HepG2 (cell line): ENCODE measurements at regions not wholly inside any gene's neighbourhood (a gene's known extent, or its start where the extent isn't known, plus 50 kb on each side); places are given as distances from the start of the nearest gene placed in this dataset.

Source experiments
- ATAC-seq: fragments of 200-7000 bp; cut with Tn5 transposase; 3 replicates; pipeline ENCODE4 v1.9.1; 2020; ENCODE audit warnings: mild to moderate bottlenecking, moderate library complexity
- BruUV-seq: library from RNA; stranded (reverse); fragments of 400-500 nt; replicated peaks from 2 replicates; lab custom pipeline; 2021; lab: Mats Ljungman, UMichigan
- CTCF ChIA-PET: fragments of 300-600 bp; formaldehyde crosslinking; extraction: SDS; loops from one replicate; lab custom pipeline; 2021; ENCODE audit warnings: low total read pairs, inconsistent platforms, low intra/inter-chr PET ratio; lab: Yijun Ruan, JAX
- POLR2A ChIA-PET: fragments of 350-600 bp; sonication (Branson Sonifier 250); formaldehyde crosslinking; loops from one replicate; lab custom pipeline; 2020; ENCODE audit warnings: antibody characterized with exemption, inconsistent platforms; lab: Yijun Ruan, JAX
- DNase-seq: peaks from one replicate; pipeline ENCODE4 v3.0.0-alpha.2; 2015; ENCODE audit warnings: low spot score
- FAIRE-seq: peaks from 3 replicates; lab custom pipeline; 2011; peaks lifted over from hg19 to GRCh38; lab: Jason Lieb, UNC
- H2AFZ ChIP-seq: one replicate; pipeline ENCODE4 v1.6.1; 2011; ENCODE audit warnings: low read length, inconsistent platforms
- H3K27ac ChIP-seq: fragments of 300-600 bp; 3 replicates; pipeline ENCODE4 v1.8.0; 2011; ENCODE audit warnings: mixed run types, mild to moderate bottlenecking, mixed read lengths, low read length, inconsistent platforms; ENCODE audit not compliant: insufficient read depth; ENCODE audit errors: extremely low read length
- H3K27me3 ChIP-seq, 2 experiments: fragments of 200-600 bp in 1 of 2; 2 replicates in 1 of 2; 3 replicates in 1 of 2; pipeline versions ENCODE4 v1.6.0 to v1.8.0; 2011; ENCODE audit warnings: low read length in 2 of 2, mild to moderate bottlenecking in 2 of 2, moderate library complexity in 2 of 2, inconsistent platforms in 1 of 2; ENCODE audit not compliant: insufficient read depth in 2 of 2, control insufficient read depth in 1 of 2
- H3K36me3 ChIP-seq, 2 experiments: fragments of 200-600 bp in 1 of 2; replicated peaks in 1 of 2; 2 replicates in 1 of 2; 3 replicates in 1 of 2; pipeline versions ENCODE4 v1.5.1 to v1.8.0; 2011; ENCODE audit warnings: low read length in 2 of 2, inconsistent platforms in 1 of 2; ENCODE audit not compliant: insufficient read depth in 2 of 2, control insufficient read depth in 1 of 2
- H3K4me1 ChIP-seq: 2 replicates; pipeline ENCODE4 v1.5.1; 2012; ENCODE audit warnings: low read length, inconsistent platforms; ENCODE audit not compliant: insufficient read depth
- H3K4me2 ChIP-seq: 2 replicates; pipeline ENCODE4 v1.6.0; 2011; ENCODE audit warnings: low read depth, low read length, inconsistent platforms
- H3K4me3 ChIP-seq, 3 experiments: fragments of 200-600 bp in 1 of 3; sonication (generic), shearing (Covaris generic) in 1 of 3; replicated peaks in 1 of 3; 2 replicates each; pipeline ENCODE4 v1.5.1; 2011 to 2016; ENCODE audit warnings: low read length in 3 of 3, inconsistent platforms in 2 of 3, low read depth in 2 of 3, mild to moderate bottlenecking in 2 of 3, control low read depth in 1 of 3, mixed read lengths in 1 of 3; ENCODE audit not compliant: insufficient read depth in 1 of 3
- H3K79me2 ChIP-seq: one replicate; pipeline ENCODE4 v1.6.1; 2011; ENCODE audit warnings: low read length, inconsistent platforms; ENCODE audit not compliant: insufficient read depth
- H3K9ac ChIP-seq: 2 replicates; pipeline ENCODE4 v1.6.0; 2011; ENCODE audit warnings: mild to moderate bottlenecking, low read depth, low read length, inconsistent platforms; ENCODE audit not compliant: insufficient read depth
- H3K9me3 ChIP-seq: 2 replicates; pipeline ENCODE4 v1.5.1; 2012; ENCODE audit warnings: mild to moderate bottlenecking, low read length
- H4K20me1 ChIP-seq: 2 replicates; pipeline ENCODE4 v1.6.0; 2011; ENCODE audit warnings: inconsistent platforms, mild to moderate bottlenecking, low read length, moderate library complexity; ENCODE audit not compliant: insufficient read depth
- NFRKB ChIP-seq: fragments of 450-650 bp; IDR thresholded peaks from 2 replicates; pipeline ENCODE4 v1.6.1; 2017
- TSC22D2 ChIP-seq: sonication (generic); formaldehyde crosslinking; IDR thresholded peaks from 2 replicates; pipeline ENCODE4 v1.5.1; 2020; ENCODE audit warnings: missing genetic modification reagents, mild to moderate bottlenecking, borderline replicate concordance
- ZBTB40 ChIP-seq, 2 experiments: fragments of 450-650 bp in 1 of 2; sonication (generic) in 1 of 2; formaldehyde crosslinking in 1 of 2; IDR thresholded peaks; 2 replicates each; pipeline versions ENCODE4 v1.6.1 to v1.8.0; 2016 to 2022; ENCODE audit warnings: antibody characterized with exemption in 1 of 2, mild to moderate bottlenecking in 1 of 2, missing genetic modification reagents in 1 of 2
- ZNF607 ChIP-seq: sonication (generic); formaldehyde crosslinking; IDR thresholded peaks from 2 replicates; pipeline ENCODE4 v1.5.1; 2020; ENCODE audit warnings: missing genetic modification reagents, mild to moderate bottlenecking, borderline replicate concordance
- ZNF644 ChIP-seq: IDR thresholded peaks from 2 replicates; pipeline ENCODE4 v1.6.1; 2016; ENCODE audit warnings: low read depth
- WGBS: methylation state at CpG from one replicate; pipeline ENCODE4 v1.1.6; 2017; ENCODE audit warnings: low lambda C conversion rate; 5-methylcytosine and 5-hydroxymethylcytosine counted together
- in situ Hi-C: cut with HindIII; loops from 2 replicates; pipeline ENCODE4 v1.10.0; 2017; ENCODE audit warnings: low pct_unique_long_range_greater_than_20kb; ENCODE audit not compliant: extremely low pct_ligation_motif_present
- intact Hi-C: fragments of 100-400 bp; cut with micrococcal nuclease; formaldehyde crosslinking; loops from one replicate; pipeline ENCODE4 v1.10.0; 2022; ENCODE audit not compliant: unreplicated experiment
- TF ChIP-seq, protein P1 (sequence below): sonication (generic); formaldehyde crosslinking; IDR thresholded peaks from 2 replicates; pipeline ENCODE4 v1.5.1; 2020; ENCODE audit warnings: missing genetic modification reagents, mild to moderate bottlenecking, borderline replicate concordance

DNA sequence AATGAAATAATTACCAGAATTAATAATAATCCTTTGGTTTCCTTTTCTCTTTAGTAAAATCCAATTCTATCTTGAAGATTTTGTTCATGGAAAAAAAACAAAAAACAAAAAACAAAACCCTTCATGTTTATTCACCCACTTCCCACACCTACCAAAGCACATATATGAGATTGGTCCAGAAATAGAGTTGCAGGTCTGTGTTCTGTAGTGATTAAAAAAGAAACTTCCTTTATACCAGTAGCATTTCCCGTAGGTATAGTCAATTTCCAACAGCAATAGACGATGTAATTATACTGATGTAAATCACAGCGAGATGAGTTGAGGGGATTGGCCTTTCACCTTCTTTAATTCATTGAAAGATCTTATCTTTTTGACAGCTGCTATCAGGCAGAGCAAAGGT, 194.6 kb downstream of the SOX2 start:
- in situ Hi-C loops: no loop called here
- POLR2A ChIA-PET: no interaction called here
- Histone ChIP-seq H3K9ac (no peak overlapping the region), H3K9me3 (no peaks in the 10 kb centered on the region), H3K4me3 (no peak overlapping the region), H3K4me2 (no peak overlapping the region), H4K20me1 (no peaks in the 10 kb centered on the region), H3K27ac (no peak overlapping the region), H3K27me3 (no peaks in the 10 kb centered on the region), H3K36me3 (no peaks in the 10 kb centered on the region), H2AFZ (no peak overlapping the region), H3K4me1 (no peaks in the 10 kb centered on the region), H3K79me2 (no peaks in the 10 kb centered on the region)
- FAIRE-seq (no peak), ATAC-seq (no peak), DNase-seq (no peak)
- no TSS peak for BruUV-seq
- TF ChIP-seq TSC22D2 (no peak), ZNF644 (CRISPR knock-in tag) (no peak), ZBTB40 (IDR thresholded peaks at IDR 0.05) (no peak), ZBTB40 (CRISPR knock-in tag; IDR thresholded peaks at IDR 0.05) (no peak), ZNF607 (CRISPR knock-in tag) (no peak), NFRKB (no peak)
- TF ChIP-seq, protein P1, sequence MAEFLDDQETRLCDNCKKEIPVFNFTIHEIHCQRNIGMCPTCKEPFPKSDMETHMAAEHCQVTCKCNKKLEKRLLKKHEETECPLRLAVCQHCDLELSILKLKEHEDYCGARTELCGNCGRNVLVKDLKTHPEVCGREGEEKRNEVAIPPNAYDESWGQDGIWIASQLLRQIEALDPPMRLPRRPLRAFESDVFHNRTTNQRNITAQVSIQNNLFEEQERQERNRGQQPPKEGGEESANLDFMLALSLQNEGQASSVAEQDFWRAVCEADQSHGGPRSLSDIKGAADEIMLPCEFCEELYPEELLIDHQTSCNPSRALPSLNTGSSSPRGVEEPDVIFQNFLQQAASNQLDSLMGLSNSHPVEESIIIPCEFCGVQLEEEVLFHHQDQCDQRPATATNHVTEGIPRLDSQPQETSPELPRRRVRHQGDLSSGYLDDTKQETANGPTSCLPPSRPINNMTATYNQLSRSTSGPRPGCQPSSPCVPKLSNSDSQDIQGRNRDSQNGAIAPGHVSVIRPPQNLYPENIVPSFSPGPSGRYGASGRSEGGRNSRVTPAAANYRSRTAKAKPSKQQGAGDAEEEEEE (CRISPR knock-in tag): no peak
- intact Hi-C loops: no loop called here
- CTCF ChIA-PET: no interaction called here
- WGBS: 2% methylated on average over 3 of the region's 3 CpGs
